Spleen (tissue), 7 donors: ENCODE measurements at regions not wholly inside any gene's neighbourhood (a gene's known extent, or its start where the extent isn't known, plus 50 kb on each side); places are given as distances from the start of the nearest gene placed in this dataset.

Experiments used
- POLR2A ChIP-seq, 3 donors: fragments of 450-650 bp; IDR thresholded peaks; one replicate each; pipeline ENCODE4 v1.5.1; 2017; ENCODE audit warnings: antibody characterized with exemption in 3 of 3, mild to moderate bottlenecking in 1 of 3
- POLR2AphosphoS5 ChIP-seq, 3 donors: sonication (generic); formaldehyde crosslinking; IDR thresholded peaks; one replicate each; pipeline ENCODE4 v1.5.1; 2017; ENCODE audit warnings: antibody characterized with exemption in 3 of 3
- TF ChIP-seq, protein P1 (sequence below), 11 experiments: fragments of 200-600 bp in 7 of 11; fragments of 450-650 bp in 4 of 11; sonication (generic) in 4 of 11; IDR thresholded peaks in 8 of 11; conservative IDR thresholded peaks in 3 of 11; 1 replicate in 7 of 11; 2 replicates in 4 of 11; pipeline versions ENCODE4 v1.4.0 to v1.8.0; 2016 to 2021; ENCODE audit warnings: antibody characterized with exemption in 11 of 11, inconsistent platforms in 4 of 11, mild to moderate bottlenecking in 1 of 11
- donor health status: DM: no; HTN: no; CAD: no; lungs with moderate emphysema.
- donor health status: DM: no; HTN: no; CAD: no.
- donor health status: DM: no; HTN: no; CAD: no.

GRCh38 chr5:133794771-133795415, 173.5 kb downstream of the C5orf15 start:
- TF ChIP-seq POLR2A (IDR thresholded peaks at IDR 0.05): no peak
- TF ChIP-seq, protein P1, sequence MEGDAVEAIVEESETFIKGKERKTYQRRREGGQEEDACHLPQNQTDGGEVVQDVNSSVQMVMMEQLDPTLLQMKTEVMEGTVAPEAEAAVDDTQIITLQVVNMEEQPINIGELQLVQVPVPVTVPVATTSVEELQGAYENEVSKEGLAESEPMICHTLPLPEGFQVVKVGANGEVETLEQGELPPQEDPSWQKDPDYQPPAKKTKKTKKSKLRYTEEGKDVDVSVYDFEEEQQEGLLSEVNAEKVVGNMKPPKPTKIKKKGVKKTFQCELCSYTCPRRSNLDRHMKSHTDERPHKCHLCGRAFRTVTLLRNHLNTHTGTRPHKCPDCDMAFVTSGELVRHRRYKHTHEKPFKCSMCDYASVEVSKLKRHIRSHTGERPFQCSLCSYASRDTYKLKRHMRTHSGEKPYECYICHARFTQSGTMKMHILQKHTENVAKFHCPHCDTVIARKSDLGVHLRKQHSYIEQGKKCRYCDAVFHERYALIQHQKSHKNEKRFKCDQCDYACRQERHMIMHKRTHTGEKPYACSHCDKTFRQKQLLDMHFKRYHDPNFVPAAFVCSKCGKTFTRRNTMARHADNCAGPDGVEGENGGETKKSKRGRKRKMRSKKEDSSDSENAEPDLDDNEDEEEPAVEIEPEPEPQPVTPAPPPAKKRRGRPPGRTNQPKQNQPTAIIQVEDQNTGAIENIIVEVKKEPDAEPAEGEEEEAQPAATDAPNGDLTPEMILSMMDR (IDR thresholded peaks at IDR 0.05 in 8 of 11, conservative IDR thresholded peaks at IDR 0.05 in 3 of 11): no peak
- TF ChIP-seq POLR2AphosphoS5 (IDR thresholded peaks at IDR 0.05): no peak
